A673 (cell line): ENCODE measurements at regions not wholly inside any gene's neighbourhood (a gene's known extent, or its start where the extent isn't known, plus 50 kb on each side); places are given as distances from the start of the nearest gene placed in this dataset.

Experiments used
- EZH2 ChIP-seq: fragments of 200-600 bp; sonication (generic); IDR thresholded peaks from 2 replicates; pipeline ENCODE4 v1.6.1; 2017; ENCODE audit warnings: borderline replicate concordance, low read depth, mild to moderate bottlenecking, mixed read lengths, antibody characterized with exemption, low read length; ENCODE audit not compliant: poor library complexity, severe bottlenecking
- TF ChIP-seq, protein P1 (sequence below): fragments of 300-800, 200-600 bp; sonication (generic); conservative IDR thresholded peaks from 2 replicates; pipeline ENCODE4 v1.5.1; 2017; ENCODE audit warnings: low read depth, mild to moderate bottlenecking, antibody characterized with exemption, low read length, moderate library complexity, mixed read lengths

DNA sequence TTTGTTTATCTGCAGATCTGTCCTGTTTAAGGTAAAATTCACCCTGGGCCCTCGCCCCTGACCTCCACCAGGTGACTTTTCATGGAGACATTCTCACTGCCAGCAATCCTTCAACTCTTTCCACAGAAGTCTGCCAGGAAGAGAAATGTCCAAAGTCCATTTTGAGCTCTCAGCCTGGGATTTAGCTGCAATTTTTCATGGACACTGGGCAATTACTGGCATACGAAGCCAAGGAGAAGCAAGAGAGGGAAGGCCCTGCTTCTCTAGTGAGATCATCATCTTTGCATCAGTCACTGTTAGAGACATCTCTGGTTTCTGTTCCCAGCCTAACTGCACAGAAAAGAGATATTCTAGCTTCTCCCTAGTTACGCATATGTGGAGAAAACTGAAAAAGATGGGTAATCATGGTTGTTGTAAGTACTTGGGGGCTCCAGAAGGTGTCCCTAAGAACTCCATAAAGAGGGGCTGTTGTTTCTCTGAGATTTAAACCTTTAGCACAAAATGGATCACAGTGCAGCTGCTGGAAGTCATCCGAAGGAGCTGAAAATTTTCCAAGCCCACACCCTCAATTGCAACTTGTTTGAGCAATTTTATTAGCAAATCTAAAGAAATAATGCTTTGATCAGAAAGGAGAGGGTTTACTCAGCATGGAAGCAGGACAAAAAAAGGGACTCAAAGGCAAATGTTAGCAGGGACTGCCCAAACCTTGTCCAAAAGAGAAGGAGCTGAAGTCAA lies 168.9 kb downstream of the SNX10 start:
- TF ChIP-seq, protein P1, sequence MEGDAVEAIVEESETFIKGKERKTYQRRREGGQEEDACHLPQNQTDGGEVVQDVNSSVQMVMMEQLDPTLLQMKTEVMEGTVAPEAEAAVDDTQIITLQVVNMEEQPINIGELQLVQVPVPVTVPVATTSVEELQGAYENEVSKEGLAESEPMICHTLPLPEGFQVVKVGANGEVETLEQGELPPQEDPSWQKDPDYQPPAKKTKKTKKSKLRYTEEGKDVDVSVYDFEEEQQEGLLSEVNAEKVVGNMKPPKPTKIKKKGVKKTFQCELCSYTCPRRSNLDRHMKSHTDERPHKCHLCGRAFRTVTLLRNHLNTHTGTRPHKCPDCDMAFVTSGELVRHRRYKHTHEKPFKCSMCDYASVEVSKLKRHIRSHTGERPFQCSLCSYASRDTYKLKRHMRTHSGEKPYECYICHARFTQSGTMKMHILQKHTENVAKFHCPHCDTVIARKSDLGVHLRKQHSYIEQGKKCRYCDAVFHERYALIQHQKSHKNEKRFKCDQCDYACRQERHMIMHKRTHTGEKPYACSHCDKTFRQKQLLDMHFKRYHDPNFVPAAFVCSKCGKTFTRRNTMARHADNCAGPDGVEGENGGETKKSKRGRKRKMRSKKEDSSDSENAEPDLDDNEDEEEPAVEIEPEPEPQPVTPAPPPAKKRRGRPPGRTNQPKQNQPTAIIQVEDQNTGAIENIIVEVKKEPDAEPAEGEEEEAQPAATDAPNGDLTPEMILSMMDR: no peak
- TF ChIP-seq EZH2: no peak
